Ureter (tissue), 1 donor: ENCODE measurements at regions not wholly inside any gene's neighbourhood (a gene's known extent, or its start where the extent isn't known, plus 50 kb on each side); places are given as distances from the start of the nearest gene placed in this dataset.

Experiments
- DNase-seq: peaks from one replicate; pipeline ENCODE4 v3.0.0-alpha.2; 2020; ENCODE audit warnings: low spot score
- donor health status: DM: yes; HTN: yes; CAD: no.

- no peak for DNase-seq
Observed at GRCh38 chr2:64769392-64770044, 115.8 kb upstream of the SERTAD2 start.

- no peak for DNase-seq
Observed at GRCh38 chr2:64770137-64770780, 116.5 kb upstream of the SERTAD2 start.

- DNase-seq = no peak
Observed at GRCh38 chr2:64770781-64771334, 117.1 kb upstream of the SERTAD2 start.

GRCh38 chr2:64771737-64772136, 118.0 kb upstream of the SERTAD2 start:
- DNase-seq = no peak

- DNase-seq = no peak
Observed at GRCh38 chr2:64773461-64774118, 119.9 kb upstream of the SERTAD2 start.

- DNase-seq = no peak
Observed at GRCh38 chr2:64777841-64778240, 124.1 kb upstream of the SERTAD2 start.

GRCh38 chr2:64779117-64779690, 125.5 kb upstream of the SERTAD2 start:
- no peak for DNase-seq

- DNase-seq = no peak
Observed at GRCh38 chr2:64780041-64780440, 126.3 kb upstream of the SERTAD2 start.

- DNase-seq = no peak
Observed at GRCh38 chr2:64781711-64782390, 128.1 kb upstream of the SERTAD2 start.

- DNase-seq = peak; percentile 84
Observed at GRCh38 chr2:64784168-64785061, 130.7 kb upstream of the SERTAD2 start.

GRCh38 chr2:64785245-64785644, 131.5 kb upstream of the SERTAD2 start:
- DNase-seq = no peak

GRCh38 chr2:64786343-64787018, 132.8 kb upstream of the SERTAD2 start:
- DNase-seq = no peak

- DNase-seq = no peak
Observed at GRCh38 chr2:64787019-64787365, 133.3 kb upstream of the SERTAD2 start.

- no peak for DNase-seq
Observed at GRCh38 chr2:64787698-64788097, 134.0 kb upstream of the SERTAD2 start.

- DNase-seq = no peak
Observed at GRCh38 chr2:64789466-64790320, 136.0 kb upstream of the SERTAD2 start.

GRCh38 chr2:64792300-64792699, 138.6 kb upstream of the SERTAD2 start:
- no peak for DNase-seq

GRCh38 chr2:64792995-64793639, 139.4 kb upstream of the SERTAD2 start:
- DNase-seq = no peak

GRCh38 chr2:64793701-64794100, 140.0 kb upstream of the SERTAD2 start:
- DNase-seq = no peak

GRCh38 chr2:64794426-64794995, 140.8 kb upstream of the SERTAD2 start:
- no peak for DNase-seq
